SK-N-SH (cell line): ENCODE measurements at regions not wholly inside any gene's neighbourhood (a gene's known extent, or its start where the extent isn't known, plus 50 kb on each side); places are given as distances from the start of the nearest gene placed in this dataset.

ENCODE experiments used
- CTCF ChIA-PET: fragments of 300-600, 350-600 bp; formaldehyde crosslinking; extraction: SDS; loops from one replicate; lab custom pipeline; 2021; lab: Yijun Ruan, JAX
- POLR2A ChIA-PET: fragments of 350-600 bp; sonication (Branson Sonifier 250); formaldehyde crosslinking; extraction: SDS; loops from one replicate; lab custom pipeline; 2020; ENCODE audit warnings: antibody characterized with exemption, inconsistent platforms; lab: Yijun Ruan, JAX
- DNase-seq: peaks from one replicate; pipeline ENCODE4 v3.0.0; 2012
- H2AFZ ChIP-seq: fragments of 200-600 bp; sonication (generic); 2 replicates; pipeline ENCODE4 v1.8.1; 2016; ENCODE audit warnings: antibody characterized with exemption, mild to moderate bottlenecking, low read depth
- H3F3A ChIP-seq: fragments of 200-600 bp; sonication (generic); replicated peaks from 2 replicates; pipeline ENCODE3; 2016; ENCODE audit warnings: antibody characterized with exemption, mild to moderate bottlenecking; ENCODE audit not compliant: insufficient read depth
- H3K27ac ChIP-seq, 2 experiments: fragments of 200-500 bp in 1 of 2; fragments of 200-600 bp in 1 of 2; sonication (Bioruptor generic) in 1 of 2; sonication (generic), shearing (Covaris generic) in 1 of 2; 2 replicates each; pipeline versions ENCODE4 v1.5.1 to v1.6.1; 2014 to 2016; ENCODE audit warnings: low read depth in 2 of 2, inconsistent platforms in 1 of 2, low read length in 1 of 2, mild to moderate bottlenecking in 1 of 2, mixed read lengths in 1 of 2
- H3K27me3 ChIP-seq: fragments of 200-600 bp; sonication (generic), shearing (Covaris generic); 2 replicates; pipeline ENCODE4 v1.6.1; 2016; ENCODE audit warnings: mixed run types; ENCODE audit not compliant: insufficient read depth
- H3K36me3 ChIP-seq, 2 experiments: fragments of 200-500 bp in 1 of 2; fragments of 200-600 bp in 1 of 2; sonication (Bioruptor generic) in 1 of 2; sonication (generic) in 1 of 2; replicated peaks in 1 of 2; 2 replicates each; pipeline versions ENCODE3 to v1.5.1; 2014 to 2016; ENCODE audit warnings: low read length in 1 of 2, mild to moderate bottlenecking in 1 of 2; ENCODE audit not compliant: insufficient read depth in 2 of 2, control insufficient read depth in 1 of 2
- H3K4me1 ChIP-seq, 2 experiments: fragments of 200-500 bp in 1 of 2; fragments of 200-600 bp in 1 of 2; sonication (Bioruptor generic) in 1 of 2; sonication (generic), shearing (Covaris generic) in 1 of 2; 2 replicates each; pipeline versions ENCODE4 v1.5.1 to v1.6.1; 2014 to 2016; ENCODE audit warnings: low read depth in 1 of 2, low read length in 1 of 2, mixed run types in 1 of 2; ENCODE audit not compliant: insufficient read depth in 2 of 2, control insufficient read depth in 1 of 2
- H3K4me2 ChIP-seq: fragments of 200-600 bp; sonication (generic), shearing (Covaris generic); 2 replicates; pipeline ENCODE4 v1.6.1; 2017; ENCODE audit warnings: mixed run types
- H3K4me3 ChIP-seq, 2 experiments: fragments of 200-500 bp in 1 of 2; fragments of 200-600 bp in 1 of 2; sonication (Bioruptor generic) in 1 of 2; sonication (generic), shearing (Covaris generic) in 1 of 2; 2 replicates each; pipeline versions ENCODE4 v1.5.1 to v1.8.1; 2014 to 2016; ENCODE audit warnings: low read depth in 2 of 2, inconsistent platforms in 1 of 2, low read length in 1 of 2, mild to moderate bottlenecking in 1 of 2, mixed read lengths in 1 of 2, moderate library complexity in 1 of 2
- H3K79me2 ChIP-seq: fragments of 200-600 bp; sonication (generic); 2 replicates; pipeline ENCODE4 v1.8.1; 2017; ENCODE audit warnings: mild to moderate bottlenecking; ENCODE audit not compliant: insufficient read depth
- H3K9ac ChIP-seq: fragments of 200-600 bp; sonication (generic); 2 replicates; pipeline ENCODE4 v1.6.1; 2017; ENCODE audit warnings: mixed run types
- H3K9me2 ChIP-seq: fragments of 200-600 bp; sonication (generic); 2 replicates; pipeline ENCODE4 v1.6.1; 2017; ENCODE audit warnings: mixed run types
- H3K9me3 ChIP-seq: fragments of 200-600 bp; sonication (generic); 2 replicates; pipeline ENCODE4 v1.6.1; 2017; ENCODE audit warnings: mixed run types, mild to moderate bottlenecking, moderate library complexity
- H4K20me1 ChIP-seq: fragments of 200-600 bp; sonication (generic); 2 replicates; pipeline ENCODE4 v1.6.1; 2017; ENCODE audit warnings: mild to moderate bottlenecking, mixed run types; ENCODE audit not compliant: insufficient read depth
- CHD2 ChIP-seq: fragments of 150-350 bp; IDR thresholded peaks from 2 replicates; pipeline ENCODE4 v1.6.1; 2018; ENCODE audit warnings: low read length; ENCODE audit not compliant: partially characterized antibody
- GABPA ChIP-seq: IDR thresholded peaks from 2 replicates; pipeline ENCODE4 v1.4.0; 2012; ENCODE audit warnings: low read depth, mild to moderate bottlenecking
- MXI1 ChIP-seq: IDR thresholded peaks from 2 replicates; pipeline ENCODE4 v1.6.1; 2012; ENCODE audit warnings: mild to moderate bottlenecking, low read depth, low read length, improper control_type of control experiment
- NRF1 ChIP-seq: IDR thresholded peaks from 2 replicates; pipeline ENCODE4 v1.6.1; 2012; ENCODE audit warnings: low read depth, mild to moderate bottlenecking, low read length
- POLR2AphosphoS5 ChIP-seq: IDR thresholded peaks from 2 replicates; pipeline ENCODE4 v1.6.1; 2012; ENCODE audit warnings: low read depth, low read length
- RAD21 ChIP-seq: IDR thresholded peaks from 2 replicates; pipeline ENCODE4 v1.6.1; 2012; ENCODE audit warnings: mild to moderate bottlenecking, low read length
- RCOR1 ChIP-seq: fragments of 150-350 bp; IDR thresholded peaks from 2 replicates; pipeline ENCODE4 v1.6.1; 2017; ENCODE audit warnings: antibody characterized with exemption, low read length
- RFX5 ChIP-seq: IDR thresholded peaks from 2 replicates; pipeline ENCODE4 v1.6.1; 2012; ENCODE audit warnings: mild to moderate bottlenecking, improper control_type of control experiment, low read length
- SIN3A ChIP-seq: IDR thresholded peaks from 2 replicates; pipeline ENCODE4 v1.6.1; 2012; ENCODE audit warnings: low read depth, mild to moderate bottlenecking, low read length, moderate library complexity, borderline replicate concordance
- SMC3 ChIP-seq: IDR thresholded peaks from 2 replicates; pipeline ENCODE4 v1.6.1; 2012; ENCODE audit warnings: low read depth, low read length, improper control_type of control experiment
- TCF12 ChIP-seq: IDR thresholded peaks from 2 replicates; pipeline ENCODE4 v1.4.0; 2012
- WGBS: methylation state at CpG from one replicate; pipeline ENCODE4 v1.1.6; 2017; ENCODE audit warnings: low lambda C conversion rate; 5-methylcytosine and 5-hydroxymethylcytosine counted together
- TF ChIP-seq, protein P1 (sequence below): IDR thresholded peaks from 2 replicates; pipeline ENCODE4 v1.6.1; 2012; ENCODE audit warnings: mild to moderate bottlenecking, low read depth, low read length, moderate library complexity

DNA sequence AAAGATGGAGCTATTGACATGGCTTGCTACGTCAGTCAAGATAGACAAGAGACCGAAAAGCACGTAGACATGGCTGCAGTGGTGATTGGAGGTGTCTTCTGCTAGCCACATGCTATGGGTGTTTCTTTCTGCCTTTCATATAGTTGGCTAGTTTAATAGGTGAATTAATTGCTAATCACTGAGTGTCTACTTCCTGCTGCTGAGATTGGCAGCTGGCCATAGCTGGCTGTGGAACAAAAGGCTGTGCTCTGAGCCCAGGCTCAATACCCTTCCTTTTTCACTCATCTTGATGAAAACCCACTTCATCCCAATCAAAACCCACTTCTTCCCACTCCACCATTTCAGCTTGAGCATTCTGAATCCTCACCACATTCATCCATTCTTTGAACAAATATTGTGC is 221.4 kb upstream of the MAF start:
- TF ChIP-seq SIN3A (no peak), RCOR1 (no peak), TCF12 (no peak)
- TF ChIP-seq, all 33 proteins: peak for 0
- no peak overlapping the region for H3K27ac ChIP-seq

DNA sequence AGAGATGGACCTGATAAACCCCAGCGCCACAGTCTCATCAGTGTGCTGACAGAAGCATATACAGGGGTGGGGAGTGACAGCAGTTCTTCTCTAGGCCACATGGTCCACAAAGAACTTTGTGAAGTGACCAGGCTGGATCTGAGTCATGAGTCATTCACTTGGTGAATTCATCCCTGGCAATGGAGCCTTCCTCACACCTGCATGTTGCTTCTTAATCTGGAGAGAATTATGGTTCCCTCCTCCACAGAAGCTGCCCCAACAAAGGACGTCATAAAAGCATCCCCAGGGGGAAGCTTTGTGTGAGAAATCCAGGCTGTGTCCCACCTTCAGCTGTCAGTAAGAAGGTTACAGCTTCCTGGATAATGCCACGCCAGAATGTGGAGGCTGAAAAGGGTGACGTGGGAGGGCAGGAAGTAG is 215.6 kb upstream of the MAF start:
- 23% methylated on average over 4 of the region's 4 CpGs for WGBS
- H3K9me2 ChIP-seq = no peaks in the 10 kb centered on the region
- no peaks in the 10 kb centered on the region for H3K4me1 ChIP-seq
- no peaks in the 10 kb centered on the region for H3K36me3 ChIP-seq
- no peaks in the 10 kb centered on the region for H3K9me3 ChIP-seq
- H3F3A ChIP-seq = no peaks in the 10 kb centered on the region
- H2AFZ ChIP-seq = no peak overlapping the region
- H3K9ac ChIP-seq = no peak overlapping the region
- no peak overlapping the region for H3K4me3 ChIP-seq
- no peak for DNase-seq
- POLR2A ChIA-PET = no interaction called here
- no peaks in the 10 kb centered on the region for H4K20me1 ChIP-seq
- no peak overlapping the region for H3K4me2 ChIP-seq
- TF ChIP-seq NRF1 (no peak), POLR2AphosphoS5 (no peak)
- TF ChIP-seq, protein P1, sequence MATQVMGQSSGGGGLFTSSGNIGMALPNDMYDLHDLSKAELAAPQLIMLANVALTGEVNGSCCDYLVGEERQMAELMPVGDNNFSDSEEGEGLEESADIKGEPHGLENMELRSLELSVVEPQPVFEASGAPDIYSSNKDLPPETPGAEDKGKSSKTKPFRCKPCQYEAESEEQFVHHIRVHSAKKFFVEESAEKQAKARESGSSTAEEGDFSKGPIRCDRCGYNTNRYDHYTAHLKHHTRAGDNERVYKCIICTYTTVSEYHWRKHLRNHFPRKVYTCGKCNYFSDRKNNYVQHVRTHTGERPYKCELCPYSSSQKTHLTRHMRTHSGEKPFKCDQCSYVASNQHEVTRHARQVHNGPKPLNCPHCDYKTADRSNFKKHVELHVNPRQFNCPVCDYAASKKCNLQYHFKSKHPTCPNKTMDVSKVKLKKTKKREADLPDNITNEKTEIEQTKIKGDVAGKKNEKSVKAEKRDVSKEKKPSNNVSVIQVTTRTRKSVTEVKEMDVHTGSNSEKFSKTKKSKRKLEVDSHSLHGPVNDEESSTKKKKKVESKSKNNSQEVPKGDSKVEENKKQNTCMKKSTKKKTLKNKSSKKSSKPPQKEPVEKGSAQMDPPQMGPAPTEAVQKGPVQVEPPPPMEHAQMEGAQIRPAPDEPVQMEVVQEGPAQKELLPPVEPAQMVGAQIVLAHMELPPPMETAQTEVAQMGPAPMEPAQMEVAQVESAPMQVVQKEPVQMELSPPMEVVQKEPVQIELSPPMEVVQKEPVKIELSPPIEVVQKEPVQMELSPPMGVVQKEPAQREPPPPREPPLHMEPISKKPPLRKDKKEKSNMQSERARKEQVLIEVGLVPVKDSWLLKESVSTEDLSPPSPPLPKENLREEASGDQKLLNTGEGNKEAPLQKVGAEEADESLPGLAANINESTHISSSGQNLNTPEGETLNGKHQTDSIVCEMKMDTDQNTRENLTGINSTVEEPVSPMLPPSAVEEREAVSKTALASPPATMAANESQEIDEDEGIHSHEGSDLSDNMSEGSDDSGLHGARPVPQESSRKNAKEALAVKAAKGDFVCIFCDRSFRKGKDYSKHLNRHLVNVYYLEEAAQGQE = no peak
- CTCF ChIA-PET = no interaction called here
- H3K27me3 ChIP-seq = no peaks in the 10 kb centered on the region
- no peaks in the 10 kb centered on the region for H3K79me2 ChIP-seq
- H3K27ac ChIP-seq = no peak overlapping the region

More for the DNA sequence above, 221.4 kb upstream of the MAF start:
- ChIA-PET CTCF (no interaction called here), POLR2A (no interaction called here)
- Histone ChIP-seq H3K9ac (no peak overlapping the region), H2AFZ (no peak overlapping the region), H3K4me3 (no peak overlapping the region), H3K4me2 (no peak overlapping the region), H4K20me1 (no peaks in the 10 kb centered on the region), H3K9me2 (no peaks in the 10 kb centered on the region), H3K4me1 (no peaks in the 10 kb centered on the region; a peak in 1 of 4 replicates), H3K79me2 (no peaks in the 10 kb centered on the region), H3K9me3 (no peaks in the 10 kb centered on the region), H3K27me3 (no peaks in the 10 kb centered on the region), H3K36me3 (no peaks in the 10 kb centered on the region), H3F3A (no peaks in the 10 kb centered on the region)
- WGBS = 44% methylated on average over 3 of the region's 3 CpGs
- no peak for DNase-seq

DNA sequence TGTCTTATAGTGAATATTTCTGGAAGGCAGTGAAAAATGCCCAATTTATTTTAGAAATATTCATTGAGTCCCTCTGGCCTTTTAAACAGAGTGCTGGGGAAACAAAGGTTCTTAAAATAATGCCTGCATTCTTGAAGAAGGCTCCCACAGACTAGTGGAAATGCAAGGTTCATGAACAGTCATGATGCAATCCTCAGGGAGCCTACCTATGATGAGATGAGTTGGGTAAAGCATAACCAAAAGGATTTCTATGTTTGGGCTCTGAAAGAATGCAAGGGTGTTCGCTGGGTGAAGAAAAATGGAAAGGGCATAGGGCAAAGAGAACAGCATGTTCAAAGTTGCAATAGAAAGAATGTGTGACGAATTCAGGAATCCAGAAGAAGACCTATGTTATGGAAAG is 214.5 kb upstream of the MAF start:
- no peak for DNase-seq
- TF ChIP-seq RFX5 (no peak), SMC3 (no peak), GABPA (no peak), CHD2 (no peak), RAD21 (no peak), NRF1 (no peak), MXI1 (no peak), RCOR1 (no peak)
- TF ChIP-seq, protein P1 = no peak
- H3F3A ChIP-seq = no peaks in the 10 kb centered on the region
- H3K79me2 ChIP-seq = no peaks in the 10 kb centered on the region
- no peaks in the 10 kb centered on the region for H3K27me3 ChIP-seq
- H3K4me1 ChIP-seq = no peaks in the 10 kb centered on the region
- 7% methylated on average over 2 of the region's 2 CpGs for WGBS
- no peak overlapping the region for H3K4me3 ChIP-seq
- H3K27ac ChIP-seq = no peak overlapping the region
- H4K20me1 ChIP-seq = no peaks in the 10 kb centered on the region
- no peaks in the 10 kb centered on the region for H3K36me3 ChIP-seq
- H3K9ac ChIP-seq = no peak overlapping the region
- H3K9me3 ChIP-seq = no peaks in the 10 kb centered on the region
- ChIA-PET POLR2A (no interaction called here), CTCF (no interaction called here)
- H3K4me2 ChIP-seq = no peak overlapping the region
- H2AFZ ChIP-seq = no peak overlapping the region
- H3K9me2 ChIP-seq = no peaks in the 10 kb centered on the region
